ENCODE measurements at regions not wholly inside any gene's neighbourhood (a gene's known extent, or its start where the extent isn't known, plus 50 kb on each side); places are given as distances from the start of the nearest gene placed in this dataset.

GRCh38 chr12:45665941-45666340 is 63.6 kb upstream of the ARID2 start:
- in situ Hi-C loops (cut with HindIII; ENCODE audit: low sequenced_read_pairs): no loop called here

- in situ Hi-C loops (cut with HindIII; ENCODE audit: low sequenced_read_pairs): no loop called here
These were observed 63.1 kb upstream of the ARID2 start for GRCh38 chr12:45666396-45666795.

GRCh38 chr12:45666816-45667215 is 62.7 kb upstream of the ARID2 start:
- in situ Hi-C loops (cut with HindIII; ENCODE audit: low sequenced_read_pairs): no loop called here

- in situ Hi-C loops (cut with HindIII; ENCODE audit: low sequenced_read_pairs): no loop called here
These were observed 61.7 kb upstream of the ARID2 start for GRCh38 chr12:45667761-45668160.

GRCh38 chr12:45668641-45669040 is 60.9 kb upstream of the ARID2 start:
- in situ Hi-C loops (cut with HindIII; ENCODE audit: low sequenced_read_pairs): no loop called here

- in situ Hi-C loops (cut with HindIII; ENCODE audit: low sequenced_read_pairs): no loop called here
These were observed 60.4 kb upstream of the ARID2 start for GRCh38 chr12:45669093-45669492.

GRCh38 chr12:45669792-45670191 is 59.7 kb upstream of the ARID2 start:
- in situ Hi-C loops (cut with HindIII; ENCODE audit: low sequenced_read_pairs): no loop called here

- in situ Hi-C loops (cut with HindIII; ENCODE audit: low sequenced_read_pairs): no loop called here
These were observed 59.0 kb upstream of the ARID2 start for GRCh38 chr12:45670346-45671065.

GRCh38 chr12:45671254-45671653 is 58.3 kb upstream of the ARID2 start:
- in situ Hi-C loops (cut with HindIII; ENCODE audit: low sequenced_read_pairs): no loop called here

GRCh38 chr12:45674181-45674977 is 55.1 kb upstream of the ARID2 start:
- in situ Hi-C loops (cut with HindIII; ENCODE audit: low sequenced_read_pairs): no loop called here

GRCh38 chr12:45675534-45675933 is 54.0 kb upstream of the ARID2 start:
- in situ Hi-C loops (cut with HindIII; ENCODE audit: low sequenced_read_pairs): no loop called here

Measured in endothelial cell of hepatic sinusoid (primary cell).